ENCODE measurements at regions not wholly inside any gene's neighbourhood (a gene's known extent, or its start where the extent isn't known, plus 50 kb on each side); places are given as distances from the start of the nearest gene placed in this dataset.

- TF ChIP-seq POLR2A (IDR thresholded peaks at IDR 0.05) (no peak), CTCF (IDR thresholded peaks at IDR 0.05) (no peak)
- DNase-seq (ENCODE audit: low spot score in 2 of 2): no peak
- WGBS, 2 donors: 39 to 52% methylated on average over 4 of the region's 4 CpGs
- no peak overlapping the region for H3K4me3 ChIP-seq (ENCODE audit: low read depth, poor library complexity, severe bottlenecking)
- intact Hi-C loops (cut with DNase I; ENCODE audit: low total_unique reads): no loop called here
Measured at GRCh38 chr15:39125904-39126303, 455.0 kb upstream of the THBS1 start.

DNA sequence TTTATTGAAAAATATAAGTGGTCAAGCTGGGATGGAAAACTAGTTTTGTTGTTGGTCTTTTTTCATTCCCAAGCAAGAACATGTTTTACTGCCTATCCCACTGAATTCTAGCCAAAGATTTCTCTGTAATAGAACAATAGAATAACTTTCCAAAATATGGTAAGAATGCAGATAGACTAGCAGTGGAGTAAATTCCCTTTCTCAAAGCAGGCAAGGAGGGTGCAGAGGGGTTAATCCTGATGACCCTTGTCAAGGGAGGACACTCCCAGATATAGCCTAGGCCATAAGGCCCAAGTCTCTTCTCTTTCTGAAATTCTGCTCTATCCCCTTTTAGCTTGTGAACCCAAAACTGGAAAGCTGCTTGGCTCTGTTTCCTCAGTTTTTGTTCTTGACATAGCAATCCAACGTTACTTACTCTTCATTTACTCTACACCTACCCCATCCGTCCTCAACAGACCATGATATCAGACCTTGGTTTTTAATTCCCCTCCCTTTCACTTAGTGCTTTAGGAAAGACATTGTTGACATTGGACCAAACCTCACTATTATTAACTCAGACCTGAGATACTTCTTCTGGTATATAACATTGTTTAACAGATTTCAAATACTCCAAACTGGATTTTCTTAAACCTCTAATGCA lies 453.6 kb upstream of the THBS1 start:
- TF ChIP-seq CTCF (IDR thresholded peaks at IDR 0.05) (no peak), POLR2A (IDR thresholded peaks at IDR 0.05) (no peak)
- 35 to 44% methylated on average over 2 of the region's 2 CpGs for WGBS, 2 donors
- intact Hi-C loops (cut with DNase I; ENCODE audit: low total_unique reads): no loop called here
- no peak for DNase-seq (ENCODE audit: low spot score in 2 of 2)
- no peak overlapping the region for H3K4me3 ChIP-seq (ENCODE audit: low read depth, poor library complexity, severe bottlenecking)

DNA sequence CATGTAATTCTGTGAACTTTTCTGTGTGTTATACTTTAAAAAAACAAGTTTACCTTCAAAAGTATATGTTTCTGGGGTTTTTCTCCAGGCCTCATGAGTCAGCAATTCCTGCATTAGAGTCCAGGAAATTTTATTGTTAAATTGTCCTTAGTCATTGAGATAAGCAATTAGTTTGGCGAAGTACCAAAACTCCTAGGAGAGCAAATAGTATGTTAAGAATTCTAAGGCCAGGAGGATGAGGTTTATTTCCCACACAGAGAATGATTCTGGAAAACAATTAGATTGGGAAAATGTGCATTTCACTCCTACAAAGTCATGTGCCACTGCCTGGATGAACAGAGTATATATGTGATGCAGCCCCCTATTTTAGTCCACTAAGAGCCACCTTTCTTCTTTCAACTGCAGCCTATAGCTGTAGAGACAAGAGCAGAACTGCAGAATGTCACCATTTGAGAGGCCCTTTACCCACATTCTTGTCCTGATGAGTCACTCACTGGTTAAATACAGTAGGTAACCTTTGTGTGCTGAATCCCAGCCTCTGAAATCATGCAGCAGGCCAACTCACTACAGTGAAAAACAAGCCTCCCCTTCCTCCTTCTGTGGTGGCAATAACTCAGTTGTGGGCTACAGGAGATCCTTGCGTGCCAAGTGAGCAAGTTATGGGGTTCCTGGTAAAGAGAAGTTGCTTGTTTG lies 452.8 kb upstream of the THBS1 start:
- H3K4me3 ChIP-seq (ENCODE audit: low read depth, poor library complexity, severe bottlenecking): no peak overlapping the region
- no peak for TF ChIP-seq POLR2A (IDR thresholded peaks at IDR 0.05)
- no peak for TF ChIP-seq CTCF (IDR thresholded peaks at IDR 0.05)
- intact Hi-C loops (cut with DNase I; ENCODE audit: low total_unique reads): no loop called here
- 63 to 66% methylated on average over 2 of the region's 2 CpGs for whole genome bisulfite sequencing, 2 donors
- no peak for DNase-seq (ENCODE audit: low spot score in 2 of 2)

- DNase-seq (ENCODE audit: low spot score in 2 of 2): no peak
- intact Hi-C loops (cut with DNase I; ENCODE audit: low total_unique reads): no loop called here
- no peak for TF ChIP-seq POLR2A (IDR thresholded peaks at IDR 0.05)
- TF ChIP-seq CTCF (IDR thresholded peaks at IDR 0.05): no peak
- H3K4me3 ChIP-seq (ENCODE audit: low read depth, poor library complexity, severe bottlenecking): no peak overlapping the region
- WGBS, 2 donors: 93 to 96% methylated on average over 2 of the region's 2 CpGs
Measured at GRCh38 chr15:39128746-39129145, 452.1 kb upstream of the THBS1 start.

- TF ChIP-seq CTCF (IDR thresholded peaks at IDR 0.05): no peak
- no peak for TF ChIP-seq POLR2A (IDR thresholded peaks at IDR 0.05)
- intact Hi-C loops (cut with DNase I; ENCODE audit: low total_unique reads): no loop called here
- WGBS, 2 donors: 83 to 86% methylated on average over 3 of the region's 3 CpGs
- DNase-seq (ENCODE audit: low spot score in 2 of 2): no peak
- H3K4me3 ChIP-seq (ENCODE audit: low read depth, poor library complexity, severe bottlenecking): no peak overlapping the region
Measured at GRCh38 chr15:39130556-39131379, 450.1 kb upstream of the THBS1 start.

Data from lower leg skin (tissue), 4 donors.